K562 (cell line): ENCODE measurements at regions not wholly inside any gene's neighbourhood (a gene's known extent, or its start where the extent isn't known, plus 50 kb on each side); places are given as distances from the start of the nearest gene placed in this dataset.

ENCODE experiments used
- ARID1B ChIP-seq: fragments of 450-650 bp; IDR thresholded peaks from 2 replicates; pipeline ENCODE4 v1.6.1; 2016; ENCODE audit warnings: antibody characterized with exemption, mild to moderate bottlenecking, inconsistent platforms
- CBFB ChIP-seq: sonication (generic); formaldehyde crosslinking; IDR thresholded peaks from 2 replicates; pipeline ENCODE4 v1.4.0; 2020; ENCODE audit warnings: mild to moderate bottlenecking, missing genetic modification reagents
- CEBPG ChIP-seq, 3 experiments: fragments of 200-800 bp in 1 of 3; sonication (Bioruptor generic) in 1 of 3; sonication (generic) in 1 of 3; formaldehyde crosslinking in 1 of 3; IDR thresholded peaks in 2 of 3; conservative IDR thresholded peaks in 1 of 3; 2 replicates each; pipeline versions ENCODE4 v1.6.1 to v1.8.0; 2016 to 2022; ENCODE audit warnings: missing compliant biosample characterization in 2 of 3, missing genetic modification characterization in 2 of 3, mild to moderate bottlenecking in 1 of 3, missing genetic modification reagents in 1 of 3
- ERF ChIP-seq: fragments of 450-650 bp; formaldehyde crosslinking; IDR thresholded peaks from 2 replicates; pipeline ENCODE4 v1.4.0; 2020; ENCODE audit warnings: mild to moderate bottlenecking, mixed read lengths
- GATAD2B ChIP-seq: fragments of 450-650 bp; IDR thresholded peaks from 2 replicates; pipeline ENCODE4 v1.6.1; 2017; ENCODE audit warnings: mild to moderate bottlenecking, borderline replicate concordance
- JUN ChIP-seq, 2 experiments: sonication (generic) in 1 of 2; formaldehyde crosslinking in 1 of 2; IDR thresholded peaks; 2 replicates each; pipeline versions ENCODE4 v1.6.1 to v1.8.0; 2012 to 2022; ENCODE audit warnings: borderline replicate concordance in 2 of 2, mild to moderate bottlenecking in 2 of 2, improper control_type of control experiment in 1 of 2, low read depth in 1 of 2, low read length in 1 of 2, missing genetic modification reagents in 1 of 2
- KLF6 ChIP-seq: fragments of 250-450 bp; sonication (Bioruptor Pico); IDR thresholded peaks from 2 replicates; pipeline ENCODE4 v1.4.0; 2020; ENCODE audit warnings: mild to moderate bottlenecking, moderate library complexity, borderline replicate concordance
- MCM7 ChIP-seq, 2 experiments: fragments of 450-650 bp; IDR thresholded peaks; 2 replicates each; pipeline ENCODE4 v1.6.1; 2016 to 2018
- NELFE ChIP-seq: IDR thresholded peaks from 2 replicates; pipeline ENCODE4 v1.6.1; 2011; ENCODE audit warnings: mild to moderate bottlenecking; ENCODE audit not compliant: insufficient read depth, insufficient read length
- NEUROD1 ChIP-seq: fragments of 150-350 bp; IDR thresholded peaks from 2 replicates; pipeline ENCODE4 v1.6.1; 2014; ENCODE audit warnings: borderline replicate concordance, low read length, low read depth; ENCODE audit not compliant: partially characterized antibody
- PRPF4 ChIP-seq: fragments of 200-400 bp; formaldehyde crosslinking; IDR thresholded peaks from one replicate; pipeline ENCODE4 v1.6.1; 2017; ENCODE audit warnings: low read length, low read depth, mild to moderate bottlenecking; ENCODE audit not compliant: insufficient read depth, poor library complexity, severe bottlenecking
- PTRF ChIP-seq: fragments of 450-650 bp; IDR thresholded peaks from 2 replicates; pipeline ENCODE4 v1.6.1; 2016; ENCODE audit warnings: mild to moderate bottlenecking, missing genetic modification characterization, missing compliant biosample characterization
- THAP7 ChIP-seq: fragments of 250-450 bp; sonication (Bioruptor Pico); IDR thresholded peaks from 2 replicates; pipeline ENCODE4 v1.5.0; 2021
- VEZF1 ChIP-seq: fragments of 200-800 bp; sonication (Bioruptor generic); IDR thresholded peaks from 2 replicates; pipeline ENCODE4 v1.6.1; 2017; ENCODE audit warnings: missing genetic modification characterization, missing compliant biosample characterization
- ZFP30 ChIP-seq: fragments of 250-450 bp; sonication (Bioruptor Pico); IDR thresholded peaks from 2 replicates; pipeline ENCODE4 v1.8.0; 2022; ENCODE audit warnings: moderate library complexity, mild to moderate bottlenecking, inconsistent platforms, borderline replicate concordance
- ZNF197 ChIP-seq: fragments of 200-800 bp; sonication (Bioruptor generic); IDR thresholded peaks from 2 replicates; pipeline ENCODE4 v1.6.1; 2016; ENCODE audit warnings: low read depth, missing genetic modification characterization, missing compliant biosample characterization
- ZNF384 ChIP-seq: IDR thresholded peaks from 2 replicates; pipeline ENCODE4 v1.6.1; 2012; ENCODE audit warnings: low read depth, low read length, improper control_type of control experiment
- TF ChIP-seq, protein P1 (sequence below), 3 experiments: fragments of 200-800 bp in 1 of 3; fragments of 250-450 bp in 1 of 3; fragments of 450-650 bp in 1 of 3; sonication (Bioruptor Pico) in 1 of 3; sonication (Bioruptor generic) in 1 of 3; formaldehyde crosslinking in 1 of 3; IDR thresholded peaks; 2 replicates each; pipeline versions ENCODE4 v1.6.1 to v1.8.0; 2016 to 2022; ENCODE audit warnings: mild to moderate bottlenecking in 2 of 3, missing genetic modification characterization in 2 of 3, missing compliant biosample characterization in 1 of 3, moderate library complexity in 1 of 3

DNA sequence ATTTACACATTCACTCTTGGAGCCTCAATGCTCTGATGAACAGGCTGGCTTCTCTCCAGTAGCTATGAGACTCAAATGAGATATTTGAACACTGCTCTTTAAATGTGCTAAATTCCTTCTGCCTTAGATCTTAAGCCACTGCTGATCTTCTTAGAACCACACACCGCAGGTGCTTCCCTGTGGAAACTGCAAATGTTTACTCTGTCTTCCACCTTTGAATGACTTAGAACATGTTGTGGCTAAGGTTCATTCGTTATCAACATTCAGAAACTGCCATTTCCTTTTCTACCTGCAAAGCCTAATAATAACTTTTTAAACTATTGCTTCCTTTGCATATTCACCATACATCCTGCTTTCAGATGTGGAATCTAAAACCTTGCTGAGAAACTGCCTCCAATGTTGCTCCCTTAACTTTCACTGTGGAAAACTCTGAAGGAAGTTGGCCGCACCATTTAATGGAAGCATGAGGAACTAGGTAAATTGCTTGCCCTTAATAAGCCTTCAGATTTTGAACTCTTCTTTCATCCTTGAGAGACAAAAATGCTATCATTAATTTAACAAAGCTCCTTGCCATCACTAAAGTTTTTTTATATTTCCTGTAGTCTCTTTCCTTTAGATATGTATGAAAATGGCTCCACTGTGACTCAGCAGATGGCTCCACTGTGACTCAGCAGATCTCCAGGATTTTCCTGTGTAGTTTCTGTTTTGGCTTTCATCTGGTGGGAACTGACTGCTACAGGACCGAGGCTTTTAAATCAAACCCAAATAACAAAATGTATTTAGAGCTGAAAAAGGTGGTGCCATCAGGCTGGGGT lies 143.8 kb downstream of the TNFSF18 start (continued):
- peak; percentile 75 for TF ChIP-seq ZNF197 (CRISPR knock-in tag)
- peak; percentile 38; the same call in 1 of the 2 replicates for TF ChIP-seq ZNF384
- peak; percentile 34; the same call in 1 of the 2 replicates for TF ChIP-seq VEZF1
- no peak for TF ChIP-seq ERF (CRISPR knock-in tag)
- TF ChIP-seq CEBPG (CRISPR knock-in tag; IDR thresholded peaks at IDR 0.05): no peak
- TF ChIP-seq CEBPG (tag; conservative IDR thresholded peaks at IDR 0.05 in 1 of 2, IDR thresholded peaks at IDR 0.05 in 1 of 2): no peak
- no peak for TF ChIP-seq PRPF4
- TF ChIP-seq MCM7 (IDR thresholded peaks at IDR 0.05): no peak
- no peak for TF ChIP-seq ZFP30
- TF ChIP-seq GATAD2B: no peak
- TF ChIP-seq CBFB: no peak
- peak; percentile 49; the same call in 1 of the 2 replicates for TF ChIP-seq ARID1B
- TF ChIP-seq KLF6 (CRISPR knock-in tag): no peak
- TF ChIP-seq JUN (IDR thresholded peaks at IDR 0.05; ENCODE audit: borderline replicate concordance, low read depth, low read length): no peak
- no peak for TF ChIP-seq JUN (CRISPR knock-in tag; IDR thresholded peaks at IDR 0.05; ENCODE audit: borderline replicate concordance)
- no peak for TF ChIP-seq NEUROD1
- no peak for TF ChIP-seq NELFE
- no peak for TF ChIP-seq THAP7
- peak; percentile 63 for TF ChIP-seq PTRF (tag)
- TF ChIP-seq, protein P1, sequence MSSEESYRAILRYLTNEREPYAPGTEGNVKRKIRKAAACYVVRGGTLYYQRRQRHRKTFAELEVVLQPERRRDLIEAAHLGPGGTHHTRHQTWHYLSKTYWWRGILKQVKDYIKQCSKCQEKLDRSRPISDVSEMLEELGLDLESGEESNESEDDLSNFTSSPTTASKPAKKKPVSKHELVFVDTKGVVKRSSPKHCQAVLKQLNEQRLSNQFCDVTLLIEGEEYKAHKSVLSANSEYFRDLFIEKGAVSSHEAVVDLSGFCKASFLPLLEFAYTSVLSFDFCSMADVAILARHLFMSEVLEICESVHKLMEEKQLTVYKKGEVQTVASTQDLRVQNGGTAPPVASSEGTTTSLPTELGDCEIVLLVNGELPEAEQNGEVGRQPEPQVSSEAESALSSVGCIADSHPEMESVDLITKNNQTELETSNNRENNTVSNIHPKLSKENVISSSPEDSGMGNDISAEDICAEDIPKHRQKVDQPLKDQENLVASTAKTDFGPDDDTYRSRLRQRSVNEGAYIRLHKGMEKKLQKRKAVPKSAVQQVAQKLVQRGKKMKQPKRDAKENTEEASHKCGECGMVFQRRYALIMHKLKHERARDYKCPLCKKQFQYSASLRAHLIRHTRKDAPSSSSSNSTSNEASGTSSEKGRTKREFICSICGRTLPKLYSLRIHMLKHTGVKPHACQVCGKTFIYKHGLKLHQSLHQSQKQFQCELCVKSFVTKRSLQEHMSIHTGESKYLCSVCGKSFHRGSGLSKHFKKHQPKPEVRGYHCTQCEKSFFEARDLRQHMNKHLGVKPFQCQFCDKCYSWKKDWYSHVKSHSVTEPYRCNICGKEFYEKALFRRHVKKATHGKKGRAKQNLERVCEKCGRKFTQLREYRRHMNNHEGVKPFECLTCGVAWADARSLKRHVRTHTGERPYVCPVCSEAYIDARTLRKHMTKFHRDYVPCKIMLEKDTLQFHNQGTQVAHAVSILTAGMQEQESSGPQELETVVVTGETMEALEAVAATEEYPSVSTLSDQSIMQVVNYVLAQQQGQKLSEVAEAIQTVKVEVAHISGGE (CRISPR knock-in tag; IDR thresholded peaks at IDR 0.05): peak in 1 of 3 experiments; percentile 83; a peak in 2 of 6 replicates
